ENCODE measurements at regions not wholly inside any gene's neighbourhood (a gene's known extent, or its start where the extent isn't known, plus 50 kb on each side); places are given as distances from the start of the nearest gene placed in this dataset.
A peak's percentile ranks its signal among the peaks of the same experiment; 100 is the strongest.
"Not testable (repeated sequence)": the region's sequence is repeated elsewhere in the genome, so short reads cannot be mapped to it uniquely, and the experiment has no call there.

GRCh38 chr1:82782599-82782998, 981.9 kb downstream of the ADGRL2 start:
- Histone ChIP-seq H3K4me3 (no peak overlapping the region), H3K36me3 (no peaks in the 10 kb centered on the region), H3K27ac (no peak overlapping the region), H3K4me1 (no peaks in the 10 kb centered on the region), H3K9me3 (no peaks in the 10 kb centered on the region), H3K27me3 (no peaks in the 10 kb centered on the region)
- no peak for DNase-seq
- TF ChIP-seq POLR2A (IDR thresholded peaks at IDR 0.05), result no peak
- TF ChIP-seq CTCF (IDR thresholded peaks at IDR 0.05), result no peak

- no peaks in the 10 kb centered on the region for H3K27me3 ChIP-seq
- H3K4me3 ChIP-seq, result no peak overlapping the region
- no peaks in the 10 kb centered on the region for H3K36me3 ChIP-seq
- no peak overlapping the region for H3K27ac ChIP-seq
- TF ChIP-seq POLR2A (IDR thresholded peaks at IDR 0.05), result no peak
- no peak for TF ChIP-seq CTCF (IDR thresholded peaks at IDR 0.05)
- no peaks in the 10 kb centered on the region for H3K9me3 ChIP-seq
- H3K4me1 ChIP-seq, result no peaks in the 10 kb centered on the region
- DNase-seq, result no peak
These were observed 977.9 kb downstream of the ADGRL2 start for GRCh38 chr1:82778612-82779011.

GRCh38 chr1:82777240-82777639, 976.5 kb downstream of the ADGRL2 start:
- no peak for DNase-seq
- no peak for TF ChIP-seq POLR2A (IDR thresholded peaks at IDR 0.05)

GRCh38 chr1:82776730-82777129, 976.0 kb downstream of the ADGRL2 start:
- H3K4me3 ChIP-seq, H3K36me3 ChIP-seq, H3K27ac ChIP-seq, H3K4me1 ChIP-seq, DNase-seq, H3K27me3 ChIP-seq, H3K9me3 ChIP-seq: not testable (repeated sequence)

More at GRCh38 chr1:82777240-82777639, 976.5 kb downstream of the ADGRL2 start:
- Histone ChIP-seq H3K27me3 (no peaks in the 10 kb centered on the region), H3K9me3 (no peaks in the 10 kb centered on the region), H3K4me1 (no peaks in the 10 kb centered on the region), H3K4me3 (no peak overlapping the region), H3K27ac (no peak overlapping the region), H3K36me3 (no peaks in the 10 kb centered on the region)

GRCh38 chr1:82775406-82776000, 974.8 kb downstream of the ADGRL2 start:
- no peaks in the 10 kb centered on the region for H3K27me3 ChIP-seq
- peak in 2 of 3 donors; percentile 34 to 46 for DNase-seq
- peak in 2 of 6 experiments; percentile 6 to 17 for TF ChIP-seq CTCF (IDR thresholded peaks at IDR 0.05)
- TF ChIP-seq POLR2A (IDR thresholded peaks at IDR 0.05), result no peak
- no peaks in the 10 kb centered on the region for H3K4me1 ChIP-seq
- H3K27ac ChIP-seq, result no peak overlapping the region
- no peak overlapping the region for H3K4me3 ChIP-seq
- H3K9me3 ChIP-seq, result no peaks in the 10 kb centered on the region
- no peaks in the 10 kb centered on the region for H3K36me3 ChIP-seq

GRCh38 chr1:82762829-82763532, 962.2 kb downstream of the ADGRL2 start:
- no peaks in the 10 kb centered on the region for H3K27me3 ChIP-seq
- TF ChIP-seq POLR2A (IDR thresholded peaks at IDR 0.05), result no peak
- TF ChIP-seq CTCF (IDR thresholded peaks at IDR 0.05), result no peak
- H3K9me3 ChIP-seq, result no peaks in the 10 kb centered on the region
- H3K4me3 ChIP-seq, result no peak overlapping the region
- DNase-seq, result no peak
- H3K36me3 ChIP-seq, result no peaks in the 10 kb centered on the region
- H3K4me1 ChIP-seq, result no peaks in the 10 kb centered on the region
- H3K27ac ChIP-seq, result no peak overlapping the region

All from Peyer's patch (tissue), 4 donors.